GM21447 (cell line): ENCODE measurements at regions not wholly inside any gene's neighbourhood (a gene's known extent, or its start where the extent isn't known, plus 50 kb on each side); places are given as distances from the start of the nearest gene placed in this dataset.

Source experiments
- ATAC-seq: cut with Tn5 transposase; IDR thresholded peaks from one replicate; pipeline ENCODE4 v1.9.1; 2021; ENCODE audit not compliant: unreplicated experiment

DNA sequence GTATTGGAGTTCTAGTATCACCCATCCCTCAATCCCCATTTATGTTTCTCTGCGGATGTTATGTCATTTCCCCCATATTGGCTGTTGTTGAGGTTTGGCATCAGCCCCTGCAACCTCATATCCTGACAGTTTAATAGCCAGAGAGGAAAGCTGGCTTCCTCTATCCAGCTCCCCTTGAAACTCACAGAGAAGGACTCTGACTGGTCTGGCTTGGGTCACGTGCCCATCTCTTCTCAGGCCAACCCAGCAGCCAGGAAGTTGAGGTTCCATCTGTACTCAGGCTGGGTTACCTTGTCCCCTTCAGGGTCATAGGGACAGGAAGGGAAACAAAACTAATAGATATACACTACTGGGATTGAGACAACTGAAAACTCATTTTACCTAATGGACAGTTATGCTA, 148.0 kb upstream of the SLC14A2 start:
- ATAC-seq: no peak

GRCh38 chr18:45467945-45468344, 147.3 kb upstream of the SLC14A2 start:
- ATAC-seq: no peak

DNA sequence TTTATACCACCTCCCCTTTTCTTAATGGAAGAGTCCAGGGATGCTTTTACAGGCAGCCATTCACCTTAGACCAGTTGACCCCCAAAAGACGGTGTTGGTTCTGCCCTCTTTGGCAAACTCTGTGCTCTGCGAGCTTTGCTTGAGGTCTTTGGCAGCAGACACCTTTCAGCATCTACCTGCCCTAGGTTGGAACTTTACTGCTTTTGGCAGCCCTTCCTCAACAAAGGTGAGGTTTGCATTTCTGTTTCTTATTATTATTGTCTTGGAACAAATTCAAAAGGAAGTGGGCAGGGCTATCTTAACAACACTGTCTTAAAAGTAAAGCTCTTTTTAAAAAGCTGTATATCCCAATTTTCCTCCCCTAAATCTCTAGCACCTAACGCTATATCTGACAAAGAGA, 136.4 kb upstream of the SLC14A2 start:
- ATAC-seq: no peak

DNA sequence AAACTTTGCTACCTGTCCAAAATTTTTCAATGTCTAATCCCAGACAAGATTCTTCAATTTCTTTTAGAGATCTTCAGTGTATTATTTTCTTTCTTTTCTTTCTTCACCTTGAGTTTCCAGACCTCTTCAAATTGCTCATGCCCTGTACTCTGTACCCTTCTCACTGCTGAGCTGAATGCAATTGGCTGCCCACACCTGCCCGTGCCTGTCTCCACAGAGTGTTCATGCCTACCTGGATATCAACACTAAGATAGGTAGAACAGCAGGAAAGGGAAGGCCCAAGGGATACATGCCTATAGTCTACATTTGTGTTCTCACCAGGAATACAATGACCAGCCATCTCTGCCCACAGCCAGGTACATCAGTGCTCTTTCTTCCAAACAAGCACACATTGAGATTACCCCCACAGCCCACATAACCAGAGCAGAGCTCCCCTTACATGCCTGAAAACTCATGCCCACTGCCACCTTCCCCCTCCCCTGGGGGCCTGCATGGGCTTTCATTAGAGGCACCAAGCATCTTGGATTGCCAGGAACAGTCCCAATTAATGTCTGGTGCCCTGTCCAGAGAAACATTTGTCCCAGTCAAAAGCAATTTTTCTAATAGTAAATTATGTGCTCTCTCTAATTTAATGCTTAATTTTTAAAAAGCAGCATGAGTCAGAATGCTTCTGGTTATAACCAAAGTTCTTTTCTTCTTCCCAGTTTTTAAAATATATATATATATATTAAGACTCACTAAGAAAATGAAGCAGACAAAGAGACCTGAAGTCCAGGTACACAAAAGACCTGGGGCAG, 134.9 kb upstream of the SLC14A2 start:
- no peak for ATAC-seq

DNA sequence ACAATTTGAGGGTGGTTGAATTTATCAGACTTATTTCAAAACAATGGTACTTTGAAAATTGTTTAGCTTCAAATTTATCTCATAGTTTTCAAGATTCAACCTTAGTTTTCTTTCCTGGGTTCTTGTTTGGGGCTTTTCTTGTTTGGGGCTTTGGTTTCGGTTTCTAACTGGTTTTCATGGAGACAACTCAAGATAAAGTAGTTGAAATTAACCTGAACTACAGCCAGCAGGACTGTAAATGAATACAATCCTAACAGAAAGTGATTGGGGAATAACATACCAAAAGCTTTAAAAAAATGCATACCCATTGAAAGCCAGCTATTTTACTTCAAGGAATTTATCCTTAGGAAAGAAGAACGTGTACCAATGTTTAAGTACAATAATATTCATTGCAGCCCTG, 133.5 kb upstream of the SLC14A2 start:
- ATAC-seq: no peak

DNA sequence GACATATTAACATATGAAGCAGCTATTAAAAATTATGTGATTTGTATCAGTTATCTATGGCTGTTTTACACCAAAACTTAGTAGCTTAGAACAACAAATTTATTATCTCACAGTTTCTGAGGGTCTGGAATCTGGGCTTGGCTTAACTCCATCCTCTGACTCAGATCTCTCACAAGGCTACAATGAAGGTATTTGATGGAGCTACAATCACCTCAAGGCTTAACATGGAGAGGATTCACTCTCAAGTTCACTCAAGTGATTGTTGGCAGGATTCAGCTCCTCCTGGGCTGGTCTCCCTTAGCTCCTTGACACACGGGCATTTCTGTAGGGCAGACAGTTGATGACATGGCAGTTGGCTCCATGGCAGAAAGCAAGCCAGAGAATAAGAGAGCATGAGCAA, 133.0 kb upstream of the SLC14A2 start:
- no peak for ATAC-seq

- ATAC-seq: no peak
These were observed 127.7 kb upstream of the SLC14A2 start for GRCh38 chr18:45487581-45487980.

DNA sequence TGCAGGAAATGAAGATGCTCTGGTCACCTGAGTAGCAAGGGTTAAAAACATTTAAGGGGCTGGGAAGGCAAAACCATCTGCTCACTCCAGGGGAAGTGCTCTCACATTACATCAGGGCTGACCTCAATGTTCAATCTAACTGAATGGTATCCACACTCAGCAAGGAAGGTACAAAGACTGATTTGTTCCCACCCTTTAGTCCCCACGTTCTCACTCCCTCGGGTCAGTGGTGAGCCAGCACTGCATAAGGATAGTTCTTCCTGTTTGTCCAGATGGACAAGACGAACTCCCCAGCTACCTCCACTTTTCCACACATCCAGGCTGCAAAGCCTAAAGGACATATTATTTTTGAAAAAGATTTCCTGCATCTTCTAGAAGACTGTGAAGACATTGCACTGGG, 126.6 kb upstream of the SLC14A2 start:
- ATAC-seq: no peak

DNA sequence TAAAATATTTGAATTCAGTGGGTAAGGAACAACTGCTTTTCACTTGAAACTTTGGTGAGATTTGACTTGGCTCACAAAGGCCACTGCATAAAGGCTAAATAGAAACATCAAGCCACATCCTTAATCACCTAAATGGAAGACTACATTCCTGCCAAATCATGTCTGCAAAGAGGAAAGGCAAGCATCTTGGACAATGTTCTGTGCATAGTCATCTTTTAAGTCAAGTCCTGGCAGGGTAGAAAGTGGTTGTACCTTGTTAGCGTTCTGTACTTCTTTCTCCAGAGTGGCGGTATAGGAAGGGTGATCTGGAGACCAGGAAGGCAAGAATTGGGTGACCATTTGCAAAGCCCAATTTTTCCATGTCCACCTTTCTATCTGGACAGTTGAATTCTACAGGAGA, 121.4 kb upstream of the SLC14A2 start:
- ATAC-seq: no peak

- ATAC-seq: no peak
These were observed 120.5 kb upstream of the SLC14A2 start for GRCh38 chr18:45494811-45495210.

- no peak for ATAC-seq
These were observed 118.5 kb upstream of the SLC14A2 start for GRCh38 chr18:45496741-45497140.

- no peak for ATAC-seq
These were observed 117.5 kb upstream of the SLC14A2 start for GRCh38 chr18:45497595-45498286.

DNA sequence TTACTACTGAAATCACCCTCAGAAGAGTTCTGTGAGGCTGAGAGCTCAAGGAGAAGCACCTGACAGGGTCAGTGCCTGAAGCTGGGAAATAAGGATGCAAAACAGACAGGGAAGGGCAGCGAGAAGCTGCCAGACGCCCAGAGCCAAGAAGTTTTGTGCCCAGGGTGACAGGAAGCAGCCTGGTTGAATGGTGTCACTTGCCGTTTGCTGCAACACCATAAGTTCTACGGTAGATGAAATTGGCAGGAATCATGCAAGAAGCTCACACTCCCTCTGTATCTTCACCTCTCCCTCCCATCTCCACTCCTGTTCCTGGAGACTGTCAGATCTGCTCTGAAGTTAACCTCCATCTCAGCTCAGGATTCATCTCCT, 117.0 kb upstream of the SLC14A2 start:
- ATAC-seq: no peak

GRCh38 chr18:45503990-45504389, 111.3 kb upstream of the SLC14A2 start:
- ATAC-seq: no peak

DNA sequence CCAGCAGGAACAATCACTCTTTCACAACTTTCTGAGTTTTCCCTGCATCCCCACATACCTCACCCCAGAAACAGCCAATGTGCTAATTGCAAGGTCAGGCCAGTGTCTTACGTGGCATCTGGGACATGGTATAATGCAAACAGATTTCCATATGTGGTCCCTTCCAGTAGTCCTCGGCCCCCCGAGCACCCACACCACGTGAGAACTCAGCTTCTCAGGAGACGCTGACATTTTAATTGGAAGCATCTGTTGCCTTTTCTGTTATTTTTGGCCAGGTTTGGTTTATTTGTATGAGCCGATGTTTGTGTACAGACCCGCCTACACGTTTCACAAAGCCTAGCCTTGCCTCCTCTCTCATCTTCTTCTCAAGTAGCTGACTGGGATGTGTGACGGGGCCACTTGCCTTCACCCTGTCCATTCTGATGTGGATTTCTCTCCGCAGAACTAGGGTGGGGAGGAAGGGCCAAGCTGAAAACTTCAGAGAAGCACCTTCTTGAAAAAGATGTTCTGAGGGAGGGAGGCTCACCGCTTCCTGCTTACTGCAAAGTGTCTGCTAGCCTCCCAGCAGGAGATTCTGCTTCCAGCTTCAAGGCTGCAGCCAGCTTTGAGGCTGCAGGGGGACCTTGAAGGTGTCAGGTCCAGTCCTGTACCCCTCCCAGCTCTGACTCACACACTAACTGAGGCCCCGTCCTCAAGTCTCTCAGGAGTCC, 109.6 kb upstream of the SLC14A2 start:
- no peak for ATAC-seq

DNA sequence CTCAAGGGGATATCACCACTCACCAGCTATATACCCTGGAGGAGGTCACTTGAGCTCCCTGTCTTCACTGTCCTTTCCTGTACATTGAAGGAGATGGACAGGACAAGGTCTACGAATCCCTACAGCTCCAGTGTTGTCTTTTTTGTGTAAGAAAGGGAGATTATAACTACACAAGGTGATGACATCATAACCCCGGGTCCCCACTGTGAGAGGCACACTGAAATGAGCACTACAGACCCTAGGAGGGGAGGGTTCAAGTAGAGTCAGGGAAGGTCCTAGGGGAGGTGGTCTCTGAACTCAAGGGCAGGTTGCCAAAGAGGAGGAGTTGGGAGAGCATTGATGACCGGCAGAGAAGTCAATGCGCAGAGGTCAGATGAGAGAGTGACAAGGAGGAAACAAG, 108.3 kb upstream of the SLC14A2 start:
- ATAC-seq: no peak

DNA sequence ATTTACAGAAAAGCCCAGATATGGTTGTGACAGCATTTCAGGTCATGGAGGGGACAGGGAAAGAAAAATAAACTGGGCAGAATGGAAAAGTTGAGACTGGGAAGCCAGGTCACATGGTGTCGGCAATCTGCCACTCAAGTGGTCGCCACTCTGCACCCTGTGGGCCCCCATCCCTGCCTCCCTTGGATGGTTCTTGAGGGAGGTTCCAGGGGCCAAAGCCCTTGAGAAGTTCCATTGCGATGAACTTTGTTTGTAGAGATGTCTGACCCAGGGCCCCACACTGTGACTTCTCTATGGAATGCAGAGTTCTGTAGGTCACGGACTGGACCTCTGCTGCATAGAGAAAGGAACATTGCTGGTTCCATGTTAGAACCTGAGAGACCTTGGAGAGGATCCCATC, 105.7 kb upstream of the SLC14A2 start:
- ATAC-seq: no peak

- ATAC-seq: no peak
These were observed 104.6 kb upstream of the SLC14A2 start for GRCh38 chr18:45510656-45511055.

GRCh38 chr18:45512363-45512953, 102.8 kb upstream of the SLC14A2 start:
- ATAC-seq: no peak

DNA sequence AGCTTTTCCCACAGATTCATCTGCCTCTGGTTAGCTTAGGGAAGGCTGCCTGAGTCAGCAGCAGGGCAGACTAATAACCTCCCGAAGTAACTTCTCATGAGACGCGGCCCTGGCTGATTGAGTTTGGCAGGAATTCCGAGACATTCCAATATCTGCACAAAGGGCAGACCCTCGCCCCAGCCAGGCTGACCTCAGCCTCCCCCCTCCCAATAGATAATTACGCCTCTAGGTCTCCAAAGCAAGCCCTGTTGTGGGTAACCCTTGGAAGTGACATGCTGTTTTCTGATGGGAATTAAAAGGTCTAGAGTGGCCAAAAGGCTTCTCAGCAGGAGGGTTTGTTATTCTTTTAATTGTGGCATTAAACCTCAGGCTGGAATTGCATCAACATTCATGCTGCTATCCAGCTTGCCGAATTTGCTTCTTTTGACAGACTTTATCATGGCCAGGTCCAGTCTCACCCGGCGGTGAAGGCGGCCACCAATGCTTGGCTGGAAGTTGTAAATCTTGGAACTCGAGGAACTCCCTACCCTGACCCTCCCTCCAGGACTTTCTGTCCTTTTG, 98.0 kb upstream of the SLC14A2 start:
- no peak for ATAC-seq
